ENCODE measurements at regions not wholly inside any gene's neighbourhood (a gene's known extent, or its start where the extent isn't known, plus 50 kb on each side); places are given as distances from the start of the nearest gene placed in this dataset.

DNA sequence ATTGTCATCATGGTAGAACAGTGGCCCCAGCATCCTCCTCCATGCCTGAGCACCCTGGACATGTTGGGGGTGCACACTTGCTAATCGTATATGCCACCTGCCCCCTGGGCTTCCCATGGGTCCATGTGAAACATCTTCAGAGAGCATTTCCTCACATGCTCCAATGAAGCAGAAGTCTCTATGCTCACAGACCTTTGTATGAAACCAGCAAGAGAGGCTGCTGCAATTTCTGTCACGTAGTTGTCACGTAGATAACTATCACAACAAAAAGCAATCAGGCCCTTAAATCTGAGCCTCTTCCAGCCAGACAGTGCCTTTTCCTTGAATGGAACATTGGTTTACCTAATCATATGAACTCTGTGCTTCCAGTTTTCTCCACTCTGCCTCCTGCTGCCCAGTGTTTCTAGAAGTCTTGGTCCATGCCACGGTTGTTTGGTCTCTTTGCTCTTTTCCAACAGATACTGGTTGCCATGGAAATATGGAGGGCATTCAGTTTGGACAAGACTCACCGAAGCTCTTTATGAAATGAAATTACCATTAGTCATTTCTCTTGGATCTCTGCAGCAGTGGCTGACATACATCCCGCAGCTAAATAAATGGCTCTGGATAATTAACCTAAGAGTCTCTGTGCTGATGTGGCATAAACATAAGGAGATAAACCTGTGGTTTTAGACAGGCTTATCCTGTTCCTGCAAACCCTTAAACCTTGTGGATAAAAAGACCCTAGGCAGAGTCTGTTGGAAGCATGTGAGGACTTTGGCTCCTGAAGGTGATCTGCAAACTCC is 172.8 kb upstream of the SYNDIG1 start:
- Histone ChIP-seq H3K27me3 (no peaks in the 10 kb centered on the region), H3K79me2 (no peaks in the 10 kb centered on the region), H3K27ac (no peak overlapping the region), H4K20me1 (ENCODE audit: insufficient read depth, poor library complexity, severe bottlenecking) (no peaks in the 10 kb centered on the region), H3K4me2 (no peak overlapping the region), H2AFZ (no peak overlapping the region), H3K36me3 (replicated peaks; ENCODE audit: insufficient read depth, low read depth) (no peaks in the 10 kb centered on the region), H3K4me1 (ENCODE audit: insufficient read depth) (no peaks in the 10 kb centered on the region), H3K9me3 (ENCODE audit: low read depth) (no peaks in the 10 kb centered on the region), H3K4me3 (no peak overlapping the region), H3K9me2 (replicated peaks; ENCODE audit: insufficient read depth) (no peaks in the 10 kb centered on the region)
- DNase-seq (ENCODE audit: low spot score) = peak; percentile 21
- WGBS (ENCODE audit: low lambda C conversion rate, missing lambda C conversion rate) = 53% methylated on average over 6 of the region's 6 CpGs
- TF ChIP-seq, protein P1, sequence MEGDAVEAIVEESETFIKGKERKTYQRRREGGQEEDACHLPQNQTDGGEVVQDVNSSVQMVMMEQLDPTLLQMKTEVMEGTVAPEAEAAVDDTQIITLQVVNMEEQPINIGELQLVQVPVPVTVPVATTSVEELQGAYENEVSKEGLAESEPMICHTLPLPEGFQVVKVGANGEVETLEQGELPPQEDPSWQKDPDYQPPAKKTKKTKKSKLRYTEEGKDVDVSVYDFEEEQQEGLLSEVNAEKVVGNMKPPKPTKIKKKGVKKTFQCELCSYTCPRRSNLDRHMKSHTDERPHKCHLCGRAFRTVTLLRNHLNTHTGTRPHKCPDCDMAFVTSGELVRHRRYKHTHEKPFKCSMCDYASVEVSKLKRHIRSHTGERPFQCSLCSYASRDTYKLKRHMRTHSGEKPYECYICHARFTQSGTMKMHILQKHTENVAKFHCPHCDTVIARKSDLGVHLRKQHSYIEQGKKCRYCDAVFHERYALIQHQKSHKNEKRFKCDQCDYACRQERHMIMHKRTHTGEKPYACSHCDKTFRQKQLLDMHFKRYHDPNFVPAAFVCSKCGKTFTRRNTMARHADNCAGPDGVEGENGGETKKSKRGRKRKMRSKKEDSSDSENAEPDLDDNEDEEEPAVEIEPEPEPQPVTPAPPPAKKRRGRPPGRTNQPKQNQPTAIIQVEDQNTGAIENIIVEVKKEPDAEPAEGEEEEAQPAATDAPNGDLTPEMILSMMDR (IDR thresholded peaks at IDR 0.05; ENCODE audit: poor library complexity) = no peak
- no peak for TF ChIP-seq EZH2phosphoT487 (IDR thresholded peaks at IDR 0.05; ENCODE audit: low read depth, severe bottlenecking, unreplicated experiment)
- TF ChIP-seq EZH2 (IDR thresholded peaks at IDR 0.05; ENCODE audit: borderline replicate concordance) = no peak

DNA sequence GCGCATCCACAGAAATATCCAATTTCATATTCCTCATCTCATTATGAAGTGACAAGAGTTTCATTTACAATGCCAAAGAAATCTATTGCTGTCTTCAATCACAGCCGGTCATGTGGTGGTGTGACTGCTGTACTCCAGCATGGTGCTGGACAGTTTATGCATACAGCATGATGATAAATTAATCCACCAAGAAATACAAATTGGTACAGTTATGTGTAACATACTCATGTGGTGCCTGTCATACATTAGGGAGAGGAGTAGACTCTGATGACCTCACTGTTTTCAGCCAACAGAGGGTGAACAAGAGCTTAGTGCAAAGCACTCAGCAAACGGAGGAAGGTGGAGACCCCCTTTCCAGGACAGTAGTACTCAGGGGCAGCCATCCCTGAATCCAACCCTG is 178.4 kb upstream of the SYNDIG1 start:
- Histone ChIP-seq H3K4me1 (ENCODE audit: insufficient read depth) (no peaks in the 10 kb centered on the region), H3K4me3 (no peak overlapping the region), H3K36me3 (replicated peaks; ENCODE audit: insufficient read depth, low read depth) (no peaks in the 10 kb centered on the region), H3K27ac (no peak overlapping the region), H3K9me3 (ENCODE audit: low read depth) (no peaks in the 10 kb centered on the region), H3K4me2 (no peak overlapping the region), H3K79me2 (no peaks in the 10 kb centered on the region), H2AFZ (no peak overlapping the region), H4K20me1 (ENCODE audit: insufficient read depth, poor library complexity, severe bottlenecking) (no peaks in the 10 kb centered on the region), H3K9me2 (replicated peaks; ENCODE audit: insufficient read depth) (no peaks in the 10 kb centered on the region), H3K27me3 (no peaks in the 10 kb centered on the region)
- TF ChIP-seq EZH2phosphoT487 (IDR thresholded peaks at IDR 0.05; ENCODE audit: low read depth, severe bottlenecking, unreplicated experiment) (no peak), EZH2 (IDR thresholded peaks at IDR 0.05; ENCODE audit: borderline replicate concordance) (no peak)
- TF ChIP-seq, protein P1 (IDR thresholded peaks at IDR 0.05; ENCODE audit: poor library complexity) = no peak
- no peak for DNase-seq (ENCODE audit: low spot score)
- WGBS (ENCODE audit: low lambda C conversion rate, missing lambda C conversion rate) = 78% methylated on average over 3 of the region's 3 CpGs

DNA sequence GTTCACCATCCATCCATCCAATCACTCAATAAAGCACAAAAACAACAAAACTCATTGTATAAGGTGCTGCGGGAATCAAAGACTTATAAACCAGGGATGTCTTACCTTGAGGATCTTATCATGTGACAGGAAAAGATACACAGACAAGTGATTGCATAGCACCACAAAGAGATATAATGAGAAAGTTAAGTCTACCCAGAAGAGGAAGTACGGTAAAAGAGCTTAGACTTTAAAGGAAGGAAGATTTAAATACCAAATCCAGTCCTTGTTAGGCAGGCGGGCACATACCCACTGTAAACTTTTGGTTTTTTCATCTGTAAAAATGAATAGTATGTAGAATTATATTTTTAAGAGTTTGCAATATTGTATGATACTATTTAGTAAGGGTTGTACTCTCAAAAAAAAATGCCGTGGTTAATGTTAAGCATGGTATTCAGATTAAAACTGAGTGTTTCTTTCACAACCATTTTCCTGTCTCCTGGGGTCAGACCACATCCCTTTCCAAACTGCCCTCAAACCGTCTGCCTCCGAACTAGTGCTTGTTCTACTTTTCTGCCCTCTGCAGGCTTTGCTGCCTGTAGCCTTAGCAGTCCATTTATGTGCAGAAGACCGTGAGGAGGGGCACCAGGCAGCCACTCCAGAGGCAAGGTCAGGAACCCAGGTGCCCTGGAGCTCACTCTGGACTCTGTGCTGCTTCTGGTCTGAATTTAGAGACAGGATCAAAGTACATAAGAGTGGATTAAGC is 179.5 kb upstream of the SYNDIG1 start:
- no peak overlapping the region for H3K27ac ChIP-seq
- H3K9me3 ChIP-seq (ENCODE audit: low read depth) = no peaks in the 10 kb centered on the region
- no peaks in the 10 kb centered on the region for H3K36me3 ChIP-seq (replicated peaks; ENCODE audit: insufficient read depth, low read depth)
- H3K4me1 ChIP-seq (ENCODE audit: insufficient read depth) = no peaks in the 10 kb centered on the region
- H2AFZ ChIP-seq = no peak overlapping the region
- no peak for DNase-seq (ENCODE audit: low spot score)
- TF ChIP-seq EZH2 (IDR thresholded peaks at IDR 0.05; ENCODE audit: borderline replicate concordance) (no peak), EZH2phosphoT487 (IDR thresholded peaks at IDR 0.05; ENCODE audit: low read depth, severe bottlenecking, unreplicated experiment) (no peak)
- TF ChIP-seq, protein P1 (IDR thresholded peaks at IDR 0.05; ENCODE audit: poor library complexity) = no peak
- 66% methylated on average over 7 of the region's 7 CpGs for WGBS (ENCODE audit: low lambda C conversion rate, missing lambda C conversion rate)
- no peak overlapping the region for H3K4me3 ChIP-seq
- H4K20me1 ChIP-seq (ENCODE audit: insufficient read depth, poor library complexity, severe bottlenecking) = no peaks in the 10 kb centered on the region
- H3K27me3 ChIP-seq = no peaks in the 10 kb centered on the region
- no peaks in the 10 kb centered on the region for H3K9me2 ChIP-seq (replicated peaks; ENCODE audit: insufficient read depth)
- no peaks in the 10 kb centered on the region for H3K79me2 ChIP-seq
- no peak overlapping the region for H3K4me2 ChIP-seq

Data from hepatocyte (in vitro differentiated cells).